GM12878 (cell line): ENCODE measurements at regions not wholly inside any gene's neighbourhood (a gene's known extent, or its start where the extent isn't known, plus 50 kb on each side); places are given as distances from the start of the nearest gene placed in this dataset.

Source experiments
- ATAC-seq: fragments of 200-7000 bp; cut with Tn5 transposase; 3 replicates; pipeline ENCODE4 v1.9.1; 2020; ENCODE audit warnings: mild to moderate bottlenecking, moderate library complexity
- BruUV-seq: library from RNA; stranded (reverse); fragments of 400-500 nt; replicated peaks from 2 replicates; lab custom pipeline; 2021; lab: Mats Ljungman, UMichigan
- CTCF ChIA-PET: fragments of 300-600 bp; sonication (Branson Sonifier 250); formaldehyde crosslinking; extraction: SDS; loops from one replicate; lab custom pipeline; 2021; ENCODE audit warnings: inconsistent platforms; lab: Yijun Ruan, JAX
- POLR2A ChIA-PET: fragments of 350-600 bp; formaldehyde crosslinking; extraction: SDS; loops from one replicate; lab custom pipeline; 2021; ENCODE audit warnings: inconsistent platforms; lab: Charles Lee
- RAD21 ChIA-PET: fragments of 300-600 bp; sonication (Branson Sonifier 250); formaldehyde crosslinking; loops from one replicate; lab custom pipeline; 2023; ENCODE audit warnings: antibody characterized with exemption; ENCODE audit not compliant: unreplicated experiment; lab: Charles Lee
- SMC1A ChIA-PET: fragments of 300-600 bp; sonication (Branson Sonifier 250); formaldehyde crosslinking; loops from one replicate; lab custom pipeline; 2023; ENCODE audit not compliant: unreplicated experiment, uncharacterized antibody; lab: Charles Lee
- DNase-seq: peaks from one replicate; pipeline ENCODE4 v3.0.0-alpha.2; 2011; ENCODE audit warnings: low read depth, low spot score
- FAIRE-seq: peaks from 3 replicates; lab custom pipeline; 2011; peaks lifted over from hg19 to GRCh38; lab: Jason Lieb, UNC
- H2AFZ ChIP-seq: 2 replicates; pipeline ENCODE4 v1.6.0; 2011; ENCODE audit warnings: low read depth, low read length, control low read depth; ENCODE audit not compliant: control insufficient read depth
- H3K27ac ChIP-seq: 2 replicates; pipeline ENCODE4 v1.5.1; 2011; ENCODE audit warnings: control low read depth; ENCODE audit not compliant: control insufficient read depth, insufficient read depth
- H3K27me3 ChIP-seq, 2 experiments: replicated peaks in 1 of 2; 2 replicates each; pipeline versions ENCODE4 v1.6.0 to v1.6.1; 2011; ENCODE audit warnings: low read length in 1 of 2; ENCODE audit not compliant: control insufficient read depth in 2 of 2, insufficient read depth in 2 of 2
- H3K36me3 ChIP-seq, 2 experiments: 2 replicates each; pipeline ENCODE4 v1.5.1; 2011; ENCODE audit warnings: low read length in 1 of 2; ENCODE audit not compliant: control insufficient read depth in 2 of 2, insufficient read depth in 2 of 2
- H3K4me1 ChIP-seq: 2 replicates; pipeline ENCODE4 v1.6.1; 2011; ENCODE audit warnings: mild to moderate bottlenecking, low read length, moderate library complexity, mixed read lengths; ENCODE audit not compliant: control insufficient read depth, insufficient read depth
- H3K4me2 ChIP-seq: 2 replicates; pipeline ENCODE4 v1.6.0; 2011; ENCODE audit warnings: control low read depth; ENCODE audit not compliant: control insufficient read depth, insufficient read depth
- H3K4me3 ChIP-seq: fragments of 200-600 bp; sonication (generic); 2 replicates; pipeline ENCODE4 v1.5.1; 2016
- H3K79me2 ChIP-seq: 2 replicates; pipeline ENCODE4 v1.6.0; 2011; ENCODE audit warnings: low read length; ENCODE audit not compliant: control insufficient read depth, insufficient read depth
- H3K9ac ChIP-seq: 2 replicates; pipeline ENCODE4 v1.8.0; 2011; ENCODE audit warnings: low read length, control low read depth, mixed read lengths; ENCODE audit not compliant: control insufficient read depth, insufficient read depth
- H3K9me3 ChIP-seq: replicated peaks from 3 replicates; pipeline ENCODE4 v1.5.1; 2011; ENCODE audit warnings: mild to moderate bottlenecking, low read length; ENCODE audit not compliant: control insufficient read depth, insufficient read depth
- H4K20me1 ChIP-seq: 2 replicates; pipeline ENCODE4 v1.6.0; 2011; ENCODE audit not compliant: control insufficient read depth, insufficient read depth
- EED ChIP-seq: sonication (generic); IDR thresholded peaks from 2 replicates; pipeline ENCODE4 v1.6.1; 2016; ENCODE audit warnings: antibody characterized with exemption, low read depth
- JUNB ChIP-seq: IDR thresholded peaks from 2 replicates; pipeline ENCODE4 v1.6.1; 2016; ENCODE audit warnings: antibody characterized with exemption, mild to moderate bottlenecking
- MYC ChIP-seq: IDR thresholded peaks from 2 replicates; pipeline ENCODE4 v1.6.1; 2011; ENCODE audit warnings: mild to moderate bottlenecking, low read length, moderate library complexity, inconsistent platforms; ENCODE audit not compliant: insufficient read depth, insufficient replicate concordance, insufficient read length, severe bottlenecking
- NFIC ChIP-seq: IDR thresholded peaks from 2 replicates; pipeline ENCODE4 v1.6.1; 2012; ENCODE audit warnings: low read depth, mild to moderate bottlenecking, inconsistent platforms, low read length, moderate library complexity
- NFYB ChIP-seq: IDR thresholded peaks from 2 replicates; pipeline ENCODE4 v1.6.1; 2011; ENCODE audit warnings: low read depth, mild to moderate bottlenecking, low read length, improper control_type of control experiment, moderate library complexity; ENCODE audit not compliant: insufficient read depth
- NRF1 ChIP-seq: conservative IDR thresholded peaks from 2 replicates; pipeline ENCODE4 v1.6.1; 2011; ENCODE audit warnings: mild to moderate bottlenecking, low read depth, low read length, improper control_type of control experiment
- RAD21 ChIP-seq: IDR thresholded peaks from 2 replicates; pipeline ENCODE4 v1.6.1; 2011; ENCODE audit warnings: mild to moderate bottlenecking, low read depth, low read length, moderate library complexity; ENCODE audit not compliant: insufficient read depth
- SIN3A ChIP-seq: IDR thresholded peaks from 2 replicates; pipeline ENCODE4 v1.6.1; 2012; ENCODE audit warnings: low read depth, low read length, improper control_type of control experiment
- ZNF207 ChIP-seq: fragments of 450-650 bp; IDR thresholded peaks from 2 replicates; pipeline ENCODE4 v1.6.1; 2014; ENCODE audit warnings: antibody characterized with exemption, mild to moderate bottlenecking, borderline replicate concordance
- WGBS: methylation state at CpG from one replicate; pipeline ENCODE4 v1.1.6; 2016; ENCODE audit warnings: low lambda C conversion rate; ENCODE audit not compliant: insufficient replicate concordance, insufficient coverage; ENCODE audit errors: missing lambda C conversion rate; 5-methylcytosine and 5-hydroxymethylcytosine counted together
- in situ Hi-C: fragments of 300-500 bp; cut with MboI; formaldehyde crosslinking; loops from 9 replicates; pipeline ENCODE4 v1.14.3; 2018; ENCODE audit warnings: mixed read lengths
- intact Hi-C: fragments of 100-400 bp; cut with micrococcal nuclease; formaldehyde crosslinking; loops from one replicate; pipeline ENCODE4 v1.14.2; 2022; ENCODE audit not compliant: unreplicated experiment
- TF ChIP-seq, protein P1 (sequence below): fragments of 450-650 bp; IDR thresholded peaks from 2 replicates; pipeline ENCODE4 v1.6.1; 2017; ENCODE audit warnings: mild to moderate bottlenecking, moderate library complexity
- TF ChIP-seq, protein P2 (sequence below): IDR thresholded peaks from 2 replicates; pipeline ENCODE4 v1.6.1; 2012; ENCODE audit warnings: low read depth, low read length, improper control_type of control experiment
- TF ChIP-seq, protein P3 (sequence below): fragments of 150-350 bp; IDR thresholded peaks from 2 replicates; pipeline ENCODE4 v1.6.1; 2016; ENCODE audit warnings: low read depth, low read length
- TF ChIP-seq, protein P4 (sequence below): fragments of 450-650 bp; IDR thresholded peaks from 2 replicates; pipeline ENCODE4 v1.6.1; 2017; ENCODE audit warnings: mild to moderate bottlenecking

DNA sequence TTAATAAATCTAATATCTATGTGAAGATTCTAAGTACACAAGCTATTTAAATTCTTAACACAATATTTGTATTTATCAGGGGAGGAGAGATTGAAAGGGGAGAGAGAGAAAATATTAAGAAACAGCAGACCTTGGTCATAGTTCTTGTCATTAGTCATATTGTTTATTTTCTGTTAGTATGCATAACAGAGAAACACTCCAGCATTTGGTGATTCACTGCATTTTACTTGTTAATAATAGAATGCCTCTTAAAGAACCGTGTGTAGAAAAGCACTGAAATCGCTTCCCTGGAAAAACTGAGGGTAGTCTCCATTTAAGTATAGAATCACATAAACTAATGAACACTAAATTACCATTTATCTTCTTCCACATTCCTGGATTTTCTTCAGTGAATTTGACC is 122.7 kb upstream of the TRPC6 start (continued):
- TF ChIP-seq, protein P1, sequence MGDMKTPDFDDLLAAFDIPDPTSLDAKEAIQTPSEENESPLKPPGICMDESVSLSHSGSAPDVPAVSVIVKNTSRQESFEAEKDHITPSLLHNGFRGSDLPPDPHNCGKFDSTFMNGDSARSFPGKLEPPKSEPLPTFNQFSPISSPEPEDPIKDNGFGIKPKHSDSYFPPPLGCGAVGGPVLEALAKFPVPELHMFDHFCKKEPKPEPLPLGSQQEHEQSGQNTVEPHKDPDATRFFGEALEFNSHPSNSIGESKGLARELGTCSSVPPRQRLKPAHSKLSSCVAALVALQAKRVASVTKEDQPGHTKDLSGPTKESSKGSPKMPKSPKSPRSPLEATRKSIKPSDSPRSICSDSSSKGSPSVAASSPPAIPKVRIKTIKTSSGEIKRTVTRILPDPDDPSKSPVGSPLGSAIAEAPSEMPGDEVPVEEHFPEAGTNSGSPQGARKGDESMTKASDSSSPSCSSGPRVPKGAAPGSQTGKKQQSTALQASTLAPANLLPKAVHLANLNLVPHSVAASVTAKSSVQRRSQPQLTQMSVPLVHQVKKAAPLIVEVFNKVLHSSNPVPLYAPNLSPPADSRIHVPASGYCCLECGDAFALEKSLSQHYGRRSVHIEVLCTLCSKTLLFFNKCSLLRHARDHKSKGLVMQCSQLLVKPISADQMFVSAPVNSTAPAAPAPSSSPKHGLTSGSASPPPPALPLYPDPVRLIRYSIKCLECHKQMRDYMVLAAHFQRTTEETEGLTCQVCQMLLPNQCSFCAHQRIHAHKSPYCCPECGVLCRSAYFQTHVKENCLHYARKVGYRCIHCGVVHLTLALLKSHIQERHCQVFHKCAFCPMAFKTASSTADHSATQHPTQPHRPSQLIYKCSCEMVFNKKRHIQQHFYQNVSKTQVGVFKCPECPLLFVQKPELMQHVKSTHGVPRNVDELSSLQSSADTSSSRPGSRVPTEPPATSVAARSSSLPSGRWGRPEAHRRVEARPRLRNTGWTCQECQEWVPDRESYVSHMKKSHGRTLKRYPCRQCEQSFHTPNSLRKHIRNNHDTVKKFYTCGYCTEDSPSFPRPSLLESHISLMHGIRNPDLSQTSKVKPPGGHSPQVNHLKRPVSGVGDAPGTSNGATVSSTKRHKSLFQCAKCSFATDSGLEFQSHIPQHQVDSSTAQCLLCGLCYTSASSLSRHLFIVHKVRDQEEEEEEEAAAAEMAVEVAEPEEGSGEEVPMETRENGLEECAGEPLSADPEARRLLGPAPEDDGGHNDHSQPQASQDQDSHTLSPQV, result no peak
- TF ChIP-seq ZNF207, result no peak
- TF ChIP-seq, protein P2, sequence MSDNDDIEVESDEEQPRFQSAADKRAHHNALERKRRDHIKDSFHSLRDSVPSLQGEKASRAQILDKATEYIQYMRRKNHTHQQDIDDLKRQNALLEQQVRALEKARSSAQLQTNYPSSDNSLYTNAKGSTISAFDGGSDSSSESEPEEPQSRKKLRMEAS, result no peak
- TF ChIP-seq, protein P3, sequence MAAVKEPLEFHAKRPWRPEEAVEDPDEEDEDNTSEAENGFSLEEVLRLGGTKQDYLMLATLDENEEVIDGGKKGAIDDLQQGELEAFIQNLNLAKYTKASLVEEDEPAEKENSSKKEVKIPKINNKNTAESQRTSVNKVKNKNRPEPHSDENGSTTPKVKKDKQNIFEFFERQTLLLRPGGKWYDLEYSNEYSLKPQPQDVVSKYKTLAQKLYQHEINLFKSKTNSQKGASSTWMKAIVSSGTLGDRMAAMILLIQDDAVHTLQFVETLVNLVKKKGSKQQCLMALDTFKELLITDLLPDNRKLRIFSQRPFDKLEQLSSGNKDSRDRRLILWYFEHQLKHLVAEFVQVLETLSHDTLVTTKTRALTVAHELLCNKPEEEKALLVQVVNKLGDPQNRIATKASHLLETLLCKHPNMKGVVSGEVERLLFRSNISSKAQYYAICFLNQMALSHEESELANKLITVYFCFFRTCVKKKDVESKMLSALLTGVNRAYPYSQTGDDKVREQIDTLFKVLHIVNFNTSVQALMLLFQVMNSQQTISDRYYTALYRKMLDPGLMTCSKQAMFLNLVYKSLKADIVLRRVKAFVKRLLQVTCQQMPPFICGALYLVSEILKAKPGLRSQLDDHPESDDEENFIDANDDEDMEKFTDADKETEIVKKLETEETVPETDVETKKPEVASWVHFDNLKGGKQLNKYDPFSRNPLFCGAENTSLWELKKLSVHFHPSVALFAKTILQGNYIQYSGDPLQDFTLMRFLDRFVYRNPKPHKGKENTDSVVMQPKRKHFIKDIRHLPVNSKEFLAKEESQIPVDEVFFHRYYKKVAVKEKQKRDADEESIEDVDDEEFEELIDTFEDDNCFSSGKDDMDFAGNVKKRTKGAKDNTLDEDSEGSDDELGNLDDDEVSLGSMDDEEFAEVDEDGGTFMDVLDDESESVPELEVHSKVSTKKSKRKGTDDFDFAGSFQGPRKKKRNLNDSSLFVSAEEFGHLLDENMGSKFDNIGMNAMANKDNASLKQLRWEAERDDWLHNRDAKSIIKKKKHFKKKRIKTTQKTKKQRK, result no peak

DNA sequence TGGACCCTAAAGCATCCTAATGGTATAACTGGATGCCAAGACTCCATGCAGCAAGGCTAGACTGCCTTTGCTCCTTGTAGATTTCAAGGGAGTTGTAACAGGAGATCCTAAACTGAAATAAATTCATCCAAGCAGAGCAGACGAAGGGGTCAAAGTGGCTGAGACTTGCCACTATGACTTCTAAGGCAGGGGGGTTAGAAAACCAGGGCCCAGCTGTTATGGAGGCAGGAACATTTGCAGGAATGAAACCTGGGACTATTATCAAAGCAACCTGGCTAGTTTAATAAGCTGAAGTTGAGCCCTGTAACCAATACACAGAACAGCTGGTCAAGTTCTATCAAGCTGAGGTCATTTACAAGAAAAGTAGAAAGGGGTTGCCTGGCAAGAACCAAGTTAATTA is 122.2 kb upstream of the TRPC6 start:
- 0% methylated on average over 1 of the region's 1 CpG for WGBS
- H3K36me3 ChIP-seq, result no peaks in the 10 kb centered on the region
- ChIA-PET POLR2A (no interaction called here), RAD21 (no interaction called here), SMC1A (no interaction called here), CTCF (no interaction called here)
- H2AFZ ChIP-seq, result no peak overlapping the region
- DNase-seq, result no peak
- H4K20me1 ChIP-seq, result no peaks in the 10 kb centered on the region
- in situ Hi-C loops (no loop called here), intact Hi-C loops (no loop called here)
- ATAC-seq, result no peak
- H3K4me3 ChIP-seq, result no peak overlapping the region
- H3K4me2 ChIP-seq, result no peak overlapping the region
- no peak overlapping the region for H3K9ac ChIP-seq
- no peaks in the 10 kb centered on the region for H3K4me1 ChIP-seq
- no peak for FAIRE-seq
- no TSS peak for BruUV-seq
- H3K27ac ChIP-seq, result no peak overlapping the region
- H3K79me2 ChIP-seq, result no peaks in the 10 kb centered on the region
- no peaks in the 10 kb centered on the region for H3K9me3 ChIP-seq
- H3K27me3 ChIP-seq, result no peaks in the 10 kb centered on the region
- TF ChIP-seq EED, result no peak
- no peak for TF ChIP-seq JUNB
- TF ChIP-seq, protein P4, sequence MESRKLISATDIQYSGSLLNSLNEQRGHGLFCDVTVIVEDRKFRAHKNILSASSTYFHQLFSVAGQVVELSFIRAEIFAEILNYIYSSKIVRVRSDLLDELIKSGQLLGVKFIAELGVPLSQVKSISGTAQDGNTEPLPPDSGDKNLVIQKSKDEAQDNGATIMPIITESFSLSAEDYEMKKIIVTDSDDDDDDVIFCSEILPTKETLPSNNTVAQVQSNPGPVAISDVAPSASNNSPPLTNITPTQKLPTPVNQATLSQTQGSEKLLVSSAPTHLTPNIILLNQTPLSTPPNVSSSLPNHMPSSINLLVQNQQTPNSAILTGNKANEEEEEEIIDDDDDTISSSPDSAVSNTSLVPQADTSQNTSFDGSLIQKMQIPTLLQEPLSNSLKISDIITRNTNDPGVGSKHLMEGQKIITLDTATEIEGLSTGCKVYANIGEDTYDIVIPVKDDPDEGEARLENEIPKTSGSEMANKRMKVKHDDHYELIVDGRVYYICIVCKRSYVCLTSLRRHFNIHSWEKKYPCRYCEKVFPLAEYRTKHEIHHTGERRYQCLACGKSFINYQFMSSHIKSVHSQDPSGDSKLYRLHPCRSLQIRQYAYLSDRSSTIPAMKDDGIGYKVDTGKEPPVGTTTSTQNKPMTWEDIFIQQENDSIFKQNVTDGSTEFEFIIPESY, result no peak
- TF ChIP-seq, protein P2, result no peak
- TF ChIP-seq NRF1, result no peak
- TF ChIP-seq SIN3A, result no peak
- TF ChIP-seq NFIC, result no peak
- TF ChIP-seq NFYB, result no peak
- no peak for TF ChIP-seq MYC
- no peak for TF ChIP-seq ZNF207
- TF ChIP-seq RAD21, result no peak
